ENCODE measurements at regions not wholly inside any gene's neighbourhood (a gene's known extent, or its start where the extent isn't known, plus 50 kb on each side); places are given as distances from the start of the nearest gene placed in this dataset.

DNA sequence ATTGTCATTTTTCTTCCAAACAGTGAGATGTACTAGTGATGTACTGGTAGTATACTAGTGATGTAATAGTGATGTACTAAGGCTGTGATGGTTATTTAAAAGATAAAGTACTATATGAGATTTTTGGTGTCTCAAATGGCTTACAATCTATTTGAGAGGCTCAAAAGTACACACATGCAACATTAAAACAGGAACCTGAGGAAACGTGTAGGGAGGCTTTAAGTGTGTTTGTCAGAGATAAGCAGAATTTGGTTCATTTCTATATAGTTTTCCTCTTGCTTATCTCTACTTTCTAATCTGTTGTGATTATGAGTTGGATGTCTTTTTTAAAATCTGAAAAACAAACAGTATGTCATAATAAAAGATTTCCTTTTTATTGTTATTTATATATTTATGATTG is 100.9 kb upstream of the SERTAD2 start:
- H3K27me3 ChIP-seq (ENCODE audit: insufficient read depth, low read length), result peaks cover 2% of the 10 kb centered on the region; the same call in 1 of the 2 replicates
- no peak overlapping the region for H3K9ac ChIP-seq (ENCODE audit: extremely low read depth, insufficient read length, low read length)
- H2BK15ac ChIP-seq (ENCODE audit: low read depth, low read length), result no peak overlapping the region
- H3K4me1 ChIP-seq (ENCODE audit: insufficient read depth, low read length), result no peaks in the 10 kb centered on the region
- no peak overlapping the region for H2AFZ ChIP-seq (ENCODE audit: low read length)
- peaks cover 11% of the 10 kb centered on the region in 2 experiments for H3K4me1 Mint-ChIP-seq
- DNase-seq, result no peak
- TF ChIP-seq CTCF (conservative IDR thresholded peaks at IDR 0.05), result no peak
- H3K9me3 Mint-ChIP-seq, result peaks cover 2 to 5% of the 10 kb centered on the region in 2 experiments; a peak in 2 of 5 replicates
- no peak overlapping the region for H2BK5ac ChIP-seq (ENCODE audit: insufficient read length, low read length)
- no peaks in the 10 kb centered on the region for H3K79me1 ChIP-seq (ENCODE audit: insufficient read depth, low read depth, low read length, poor library complexity, severe bottlenecking)
- H3K27ac ChIP-seq (ENCODE audit: insufficient read length, low read depth, low read length), result no peak overlapping the region
- peaks cover 6% of the 10 kb centered on the region for H3K23me2 ChIP-seq (ENCODE audit: insufficient read length, low read depth, low read length, poor library complexity, severe bottlenecking)
- H2BK12ac ChIP-seq (ENCODE audit: insufficient read length, low read depth, low read length), result no peak overlapping the region
- H3K4me3 Mint-ChIP-seq, result no peak overlapping the region
- no peaks in the 10 kb centered on the region; a peak in 2 of 7 replicates for H3K36me3 Mint-ChIP-seq (ENCODE audit: insufficient read depth in 1 of 3, low read depth in 3 of 3)
- H3K27ac Mint-ChIP-seq, result no peak overlapping the region
- no peak overlapping the region for H3K23ac ChIP-seq (ENCODE audit: insufficient read length, low read depth, low read length)
- no peak overlapping the region for H3T11ph ChIP-seq (ENCODE audit: low read length)
- H3K18ac ChIP-seq (ENCODE audit: insufficient read length, low read depth, low read length), result no peak overlapping the region
- no CpG with 5 or more reads among the region's 1 CpG for WGBS (ENCODE audit: extremely low coverage, insufficient read length, low lambda C conversion rate)
- no peak overlapping the region for H4K5ac ChIP-seq (ENCODE audit: insufficient read length, low read depth, low read length)
- no peaks in the 10 kb centered on the region for H3K9me3 ChIP-seq (ENCODE audit: control insufficient read depth, low read depth, low read length)
- no peak overlapping the region for H3K56ac ChIP-seq (ENCODE audit: insufficient read length, low read depth, low read length)
- H4K91ac ChIP-seq (ENCODE audit: insufficient read length, low read depth, low read length), result no peak overlapping the region
- H2AK5ac ChIP-seq (ENCODE audit: insufficient read length, low read length), result no peak overlapping the region
- no peaks in the 10 kb centered on the region for H4K20me1 ChIP-seq (ENCODE audit: control insufficient read depth, insufficient read depth, insufficient read length)
- H4K8ac ChIP-seq (replicated peaks; ENCODE audit: insufficient read length, low read depth, low read length), result no peak overlapping the region
- no peak overlapping the region for H2BK120ac ChIP-seq (ENCODE audit: low read depth, low read length, poor library complexity, severe bottlenecking)
- no peak overlapping the region for H3K14ac ChIP-seq (ENCODE audit: insufficient read depth, low read length)
- no peaks in the 10 kb centered on the region for H3K79me2 ChIP-seq (ENCODE audit: insufficient read depth, low read length)
- H3K27me3 Mint-ChIP-seq (ENCODE audit: low read depth), result peaks cover 20% of the 10 kb centered on the region
- H3K4ac ChIP-seq (ENCODE audit: low read depth, low read length), result no peak overlapping the region
- H3K4me2 ChIP-seq (ENCODE audit: insufficient read depth, insufficient read length, low read length), result no peak overlapping the region
- H2BK20ac ChIP-seq (ENCODE audit: low read depth, low read length, poor library complexity, severe bottlenecking), result no peak overlapping the region

All from H9 (cell line).